ENCODE measurements at regions not wholly inside any gene's neighbourhood (a gene's known extent, or its start where the extent isn't known, plus 50 kb on each side); places are given as distances from the start of the nearest gene placed in this dataset.

DNA sequence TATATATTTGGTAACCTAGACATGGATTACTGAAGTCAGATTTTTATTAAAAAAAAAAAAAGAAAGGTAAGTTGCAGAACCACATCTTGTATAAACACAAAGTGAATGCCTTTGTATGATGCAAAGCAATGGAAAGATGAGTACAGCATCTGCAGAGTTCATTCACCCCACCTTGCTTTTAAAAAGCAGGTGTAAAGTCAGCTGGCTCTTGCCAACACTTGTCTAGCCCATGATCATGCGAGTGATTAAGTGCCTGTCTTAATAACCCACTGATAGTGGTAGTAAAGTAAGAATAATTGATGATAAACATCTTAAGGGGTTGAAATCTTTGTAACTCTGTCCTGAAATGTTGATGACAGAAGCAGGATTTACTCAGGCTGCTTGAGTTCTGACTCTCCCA, 710.4 kb downstream of the EFNB2 start:
- no peak overlapping the region for H3K4me3 ChIP-seq (ENCODE audit: low read depth, low read length)
- no peak for DNase-seq (ENCODE audit: low read depth)
- TF ChIP-seq CTCF (IDR thresholded peaks at IDR 0.05; ENCODE audit: control insufficient read depth, extremely low read depth, insufficient read depth), result no peak

GRCh38 chr13:105821337-105821736, 714.1 kb downstream of the EFNB2 start:
- H3K4me3 ChIP-seq (ENCODE audit: low read depth, low read length), result no peak overlapping the region
- DNase-seq (ENCODE audit: low read depth), result no peak
- TF ChIP-seq CTCF (IDR thresholded peaks at IDR 0.05; ENCODE audit: control insufficient read depth, extremely low read depth, insufficient read depth), result no peak

GRCh38 chr13:105820415-105820814, 715.0 kb downstream of the EFNB2 start:
- no peak overlapping the region for H3K4me3 ChIP-seq (ENCODE audit: low read depth, low read length)
- no peak for DNase-seq (ENCODE audit: low read depth)
- no peak for TF ChIP-seq CTCF (IDR thresholded peaks at IDR 0.05; ENCODE audit: control insufficient read depth, extremely low read depth, insufficient read depth)

- TF ChIP-seq CTCF (IDR thresholded peaks at IDR 0.05; ENCODE audit: control insufficient read depth, extremely low read depth, insufficient read depth), result no peak
- no peak overlapping the region for H3K4me3 ChIP-seq (ENCODE audit: low read depth, low read length)
- no peak for DNase-seq (ENCODE audit: low read depth)
These were observed 718.0 kb downstream of the EFNB2 start for GRCh38 chr13:105817498-105817897.

DNA sequence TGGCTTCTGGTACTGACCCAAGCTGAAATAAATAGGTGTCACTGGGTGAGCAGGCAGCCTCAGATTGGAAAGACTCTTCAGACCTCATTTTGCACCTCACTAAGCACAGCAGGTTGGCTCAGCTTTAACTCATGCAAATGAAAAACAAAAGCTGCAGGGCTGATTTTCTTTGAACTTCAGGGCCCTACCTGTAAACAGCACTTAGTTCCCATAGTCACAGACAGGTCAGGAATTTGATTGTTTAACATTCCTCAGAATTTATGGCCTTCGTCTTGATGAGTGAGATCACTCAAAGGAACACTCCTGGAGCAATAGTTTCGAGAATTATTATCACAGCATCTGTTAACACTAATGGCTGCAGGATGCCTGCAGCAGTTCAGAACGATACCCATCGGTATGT, 718.5 kb downstream of the EFNB2 start:
- no peak for TF ChIP-seq CTCF (IDR thresholded peaks at IDR 0.05; ENCODE audit: control insufficient read depth, extremely low read depth, insufficient read depth)
- DNase-seq (ENCODE audit: low read depth), result no peak
- H3K4me3 ChIP-seq (ENCODE audit: low read depth, low read length), result no peak overlapping the region

- no peak overlapping the region for H3K4me3 ChIP-seq (ENCODE audit: low read depth, low read length)
- no peak for DNase-seq (ENCODE audit: low read depth)
- no peak for TF ChIP-seq CTCF (IDR thresholded peaks at IDR 0.05; ENCODE audit: control insufficient read depth, extremely low read depth, insufficient read depth)
These were observed 720.6 kb downstream of the EFNB2 start for GRCh38 chr13:105814902-105815250.

DNA sequence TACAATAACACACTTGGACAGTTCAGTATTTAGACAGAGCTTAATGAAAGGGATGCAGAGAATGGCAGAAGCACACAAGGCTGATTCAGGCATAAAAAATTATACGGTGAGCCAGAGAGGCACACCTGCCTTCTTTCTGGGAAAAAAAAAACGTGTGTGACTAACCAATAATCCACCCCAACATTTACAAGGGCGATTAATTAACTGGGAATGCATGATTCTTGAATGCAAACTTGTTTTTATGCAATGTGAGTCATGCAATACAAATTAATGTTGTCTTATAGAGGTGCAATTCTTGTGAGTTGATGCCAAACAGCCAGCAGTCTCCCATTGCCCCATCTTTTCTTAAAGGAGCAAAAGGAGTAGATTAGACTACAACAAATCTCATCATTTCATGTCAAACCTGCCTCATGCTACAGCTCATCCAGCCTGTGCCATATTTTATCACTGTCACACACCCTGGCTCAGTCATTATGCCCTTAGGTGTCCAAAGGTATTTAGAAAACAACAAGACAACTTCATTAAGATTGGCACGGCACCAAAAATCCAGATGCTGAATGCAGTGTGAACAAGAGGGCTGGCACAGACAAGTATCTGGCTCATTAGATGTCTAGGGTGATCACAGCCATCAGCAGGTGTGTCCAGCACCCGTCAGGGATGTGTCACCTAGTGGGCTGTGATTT, 721.1 kb downstream of the EFNB2 start:
- no peak for TF ChIP-seq CTCF (IDR thresholded peaks at IDR 0.05; ENCODE audit: control insufficient read depth, extremely low read depth, insufficient read depth)
- no peak for DNase-seq (ENCODE audit: low read depth)
- no peak overlapping the region for H3K4me3 ChIP-seq (ENCODE audit: low read depth, low read length)

All from LNCaP clone FGC (cell line).